ENCODE measurements at regions not wholly inside any gene's neighbourhood (a gene's known extent, or its start where the extent isn't known, plus 50 kb on each side); places are given as distances from the start of the nearest gene placed in this dataset.

DNA sequence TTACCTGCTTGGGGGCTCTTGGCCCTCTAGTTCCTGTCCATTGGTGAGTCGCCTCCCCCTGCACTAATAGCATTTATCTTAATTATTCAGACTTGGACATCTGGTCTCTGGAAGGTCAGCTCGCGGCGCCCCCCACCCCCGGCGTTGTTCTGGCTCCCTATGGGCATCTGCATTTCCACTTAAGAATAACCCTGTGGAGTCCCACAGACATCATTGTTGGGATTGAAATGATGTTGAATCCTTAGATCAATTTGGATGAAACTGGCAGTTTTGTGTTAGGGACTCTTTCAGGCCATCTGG lies 313.8 kb upstream of the HS6ST1 start:
- no peaks in the 10 kb centered on the region for H3K27me3 ChIP-seq (replicated peaks; ENCODE audit: insufficient read depth, low read depth, low read length, poor library complexity)
- intact Hi-C loops (cut with micrococcal nuclease; ENCODE audit: unreplicated experiment), result no loop called here
- no peak for DNase-seq (ENCODE audit: low spot score)
- TF ChIP-seq CTCF (conservative IDR thresholded peaks at IDR 0.05; ENCODE audit: low read depth, low read length) (no peak), EZH2 (IDR thresholded peaks at IDR 0.05; ENCODE audit: borderline replicate concordance, low read depth, low read length, poor library complexity, severe bottlenecking) (no peak)
- ChIA-PET POLR2A (ENCODE audit: low non-redundant PET) (no interaction called here), CTCF (no interaction called here)
- no peak overlapping the region for H3K4me3 ChIP-seq (ENCODE audit: low read depth, low read length, poor library complexity, severe bottlenecking)
- H3K27ac ChIP-seq (ENCODE audit: low read depth, low read length, poor library complexity, severe bottlenecking), result peak overlapping the region; percentile 40
- peaks cover 23% of the 10 kb centered on the region for H3K4me1 ChIP-seq (ENCODE audit: insufficient read depth, low read length, poor library complexity, severe bottlenecking)
- H3K36me3 ChIP-seq (ENCODE audit: insufficient read depth, low read length, poor library complexity, severe bottlenecking), result no peaks in the 10 kb centered on the region
- BruUV-seq (replicated peaks), result no TSS peak
- H3K9me3 ChIP-seq (ENCODE audit: low read depth, low read length, poor library complexity, severe bottlenecking), result no peaks in the 10 kb centered on the region

DNA sequence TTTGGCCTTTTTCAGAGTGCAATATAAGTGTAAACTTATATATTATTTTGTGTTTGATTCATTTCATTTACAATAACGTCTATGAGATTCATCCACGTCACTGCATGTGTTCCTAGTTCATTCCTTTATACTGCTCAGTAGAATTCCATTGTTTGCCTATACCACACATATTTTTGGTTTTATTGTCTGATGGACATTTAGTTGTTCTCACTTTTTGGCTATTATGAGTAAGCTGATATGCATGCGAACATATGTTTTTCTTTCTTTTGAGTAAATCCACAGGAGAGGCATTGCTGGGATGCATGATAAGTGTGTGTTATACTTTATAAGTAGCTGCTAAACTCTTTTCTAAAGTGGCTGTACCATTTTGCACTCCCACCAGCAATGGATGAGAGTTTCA lies 314.8 kb upstream of the HS6ST1 start:
- CTCF ChIA-PET, result no interaction called here
- POLR2A ChIA-PET (ENCODE audit: low non-redundant PET), result no interaction called here
- Histone ChIP-seq H3K27me3 (replicated peaks; ENCODE audit: insufficient read depth, low read depth, low read length, poor library complexity) (no peaks in the 10 kb centered on the region), H3K9me3 (ENCODE audit: low read depth, low read length, poor library complexity, severe bottlenecking) (no peaks in the 10 kb centered on the region), H3K36me3 (ENCODE audit: insufficient read depth, low read length, poor library complexity, severe bottlenecking) (no peaks in the 10 kb centered on the region), H3K4me3 (ENCODE audit: low read depth, low read length, poor library complexity, severe bottlenecking) (no peak overlapping the region), H3K4me1 (ENCODE audit: insufficient read depth, low read length, poor library complexity, severe bottlenecking) (peaks cover 34% of the 10 kb centered on the region), H3K27ac (ENCODE audit: low read depth, low read length, poor library complexity, severe bottlenecking) (peak overlapping the region; percentile 74)
- intact Hi-C loops (cut with micrococcal nuclease; ENCODE audit: unreplicated experiment), result no loop called here
- DNase-seq (ENCODE audit: low spot score), result no peak
- BruUV-seq (replicated peaks), result no TSS peak
- TF ChIP-seq CTCF (conservative IDR thresholded peaks at IDR 0.05; ENCODE audit: low read depth, low read length) (no peak), EZH2 (IDR thresholded peaks at IDR 0.05; ENCODE audit: borderline replicate concordance, low read depth, low read length, poor library complexity, severe bottlenecking) (no peak)

DNA sequence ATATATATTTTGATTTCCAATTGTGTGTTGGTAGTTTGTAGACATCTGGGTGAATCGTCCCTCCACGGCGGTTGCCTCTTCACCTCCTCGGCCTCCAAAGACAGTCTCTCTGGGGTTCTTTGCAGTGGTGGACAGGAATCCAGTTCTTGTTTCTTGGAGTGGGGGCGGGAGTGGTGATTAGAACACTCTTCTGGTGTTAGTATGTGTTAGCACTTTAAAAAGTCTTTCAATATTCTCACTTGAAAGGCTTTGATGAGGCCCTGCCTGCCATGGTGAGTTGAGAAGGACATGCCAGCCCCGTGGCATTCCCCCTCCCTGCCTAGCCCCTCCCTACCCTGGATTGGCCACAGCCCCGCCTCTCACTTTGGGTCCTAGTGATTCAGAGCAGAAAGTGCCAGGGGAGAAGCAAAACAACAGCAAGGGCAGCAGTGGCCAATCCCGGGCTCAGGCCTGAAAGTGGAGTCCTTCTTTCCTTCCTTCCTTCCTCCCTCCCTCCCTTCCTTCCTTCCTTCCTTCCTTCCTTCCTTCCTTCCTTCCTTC lies 316.8 kb upstream of the HS6ST1 start:
- Histone ChIP-seq H3K4me1 (ENCODE audit: insufficient read depth, low read length, poor library complexity, severe bottlenecking) (peaks cover 49% of the 10 kb centered on the region), H3K27me3 (replicated peaks; ENCODE audit: insufficient read depth, low read depth, low read length, poor library complexity) (no peaks in the 10 kb centered on the region)
- CTCF ChIA-PET, result no interaction called here

More for the DNA sequence above, 316.8 kb upstream of the HS6ST1 start:
- Histone ChIP-seq H3K4me3 (ENCODE audit: low read depth, low read length, poor library complexity, severe bottlenecking) (no peak overlapping the region), H3K36me3 (ENCODE audit: insufficient read depth, low read length, poor library complexity, severe bottlenecking) (no peaks in the 10 kb centered on the region), H3K27ac (ENCODE audit: low read depth, low read length, poor library complexity, severe bottlenecking) (peak overlapping the region; percentile 74), H3K9me3 (ENCODE audit: low read depth, low read length, poor library complexity, severe bottlenecking) (no peaks in the 10 kb centered on the region)
- TF ChIP-seq EZH2 (IDR thresholded peaks at IDR 0.05; ENCODE audit: borderline replicate concordance, low read depth, low read length, poor library complexity, severe bottlenecking), result no peak
- no peak for TF ChIP-seq CTCF (conservative IDR thresholded peaks at IDR 0.05; ENCODE audit: low read depth, low read length)
- peak; percentile 83 for DNase-seq (ENCODE audit: low spot score)
- intact Hi-C loops (cut with micrococcal nuclease; ENCODE audit: unreplicated experiment), result loop anchor here (1.0 kb wide), 1 partner anchor 315 kb away; no protein-coding TSS in a partner anchor
- no TSS peak for BruUV-seq (replicated peaks)
- POLR2A ChIA-PET (ENCODE audit: low non-redundant PET), result no interaction called here

Data from A673 (cell line).